Left colon (tissue), 2 donors: ENCODE measurements at regions not wholly inside any gene's neighbourhood (a gene's known extent, or its start where the extent isn't known, plus 50 kb on each side); places are given as distances from the start of the nearest gene placed in this dataset.

Experiments used
- ATAC-seq: fragments of 200-7000 bp; cut with Tn5 transposase; one replicate; pipeline ENCODE4 v1.9.1; 2020; ENCODE audit warnings: mild to moderate bottlenecking, moderate library complexity
- DNase-seq, 2 donors: peaks; one replicate each; pipeline ENCODE4 v3.0.0-alpha.2; 2020
- intact Hi-C, 2 donors: fragments of 100-400 bp; cut with DNase I in 1 of 2; cut with micrococcal nuclease in 1 of 2; formaldehyde crosslinking; loops; one replicate each; pipeline versions ENCODE4 v1.11.2 to v1.14.0; 2022; cut with DNase I, micrococcal nuclease
- donor health status: DM: no; HTN: no; CAD: no.
- donor health status: DM: yes; HTN: yes; CAD: no.

DNA sequence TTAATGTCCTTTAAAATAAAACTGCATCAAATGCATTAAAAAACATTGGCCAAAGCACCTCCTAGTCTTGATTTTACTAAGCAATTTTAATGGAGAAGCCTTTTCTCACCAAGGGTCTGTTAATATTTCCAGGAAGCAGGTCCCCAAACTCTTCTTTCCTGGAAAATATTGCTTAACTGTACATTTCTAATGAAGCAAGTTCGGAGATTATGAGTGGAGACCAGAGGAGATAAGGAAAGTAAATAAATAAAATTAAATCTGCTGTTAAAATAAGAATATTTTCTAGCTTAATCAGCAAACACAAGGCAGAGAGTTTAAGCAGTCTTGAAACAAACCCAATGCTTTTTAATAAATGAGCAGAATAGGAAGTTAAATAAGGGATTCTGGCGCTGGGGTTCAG lies 322.4 kb downstream of the PTEN start:
- DNase-seq (no peak), ATAC-seq (no peak)
- intact Hi-C loops = no loop called here

DNA sequence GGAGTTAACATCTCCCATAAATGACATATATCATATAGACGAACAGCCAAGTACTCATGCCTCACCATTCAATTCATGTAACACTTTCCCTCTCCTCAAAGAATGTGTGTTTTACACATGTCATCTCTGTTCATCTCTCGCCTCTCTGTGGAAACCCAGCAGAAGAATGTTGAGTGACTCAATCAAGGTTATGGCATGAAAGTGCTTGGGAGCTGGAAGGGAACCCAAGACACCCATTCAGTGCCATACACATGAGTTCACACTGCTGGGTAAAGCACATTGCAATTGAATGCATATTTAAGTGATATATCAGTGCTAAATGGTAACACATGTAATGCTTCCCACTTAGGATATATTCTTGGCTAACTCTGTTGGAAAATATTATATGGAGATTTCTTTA lies 322.9 kb downstream of the PTEN start:
- no peak for ATAC-seq
- DNase-seq = no peak

GRCh38 chr10:88187472-88187871 lies 324.0 kb downstream of the PTEN start:
- no peak for ATAC-seq
- intact Hi-C loops = no loop called here
- DNase-seq = no peak

More for the DNA sequence above, 322.9 kb downstream of the PTEN start:
- intact Hi-C loops = no loop called here

GRCh38 chr10:88190123-88190522 lies 326.7 kb downstream of the PTEN start:
- peak; percentile 52 for ATAC-seq
- peak in 1 of 2 donors; percentile 12 for DNase-seq
- intact Hi-C loops = no loop called here

DNA sequence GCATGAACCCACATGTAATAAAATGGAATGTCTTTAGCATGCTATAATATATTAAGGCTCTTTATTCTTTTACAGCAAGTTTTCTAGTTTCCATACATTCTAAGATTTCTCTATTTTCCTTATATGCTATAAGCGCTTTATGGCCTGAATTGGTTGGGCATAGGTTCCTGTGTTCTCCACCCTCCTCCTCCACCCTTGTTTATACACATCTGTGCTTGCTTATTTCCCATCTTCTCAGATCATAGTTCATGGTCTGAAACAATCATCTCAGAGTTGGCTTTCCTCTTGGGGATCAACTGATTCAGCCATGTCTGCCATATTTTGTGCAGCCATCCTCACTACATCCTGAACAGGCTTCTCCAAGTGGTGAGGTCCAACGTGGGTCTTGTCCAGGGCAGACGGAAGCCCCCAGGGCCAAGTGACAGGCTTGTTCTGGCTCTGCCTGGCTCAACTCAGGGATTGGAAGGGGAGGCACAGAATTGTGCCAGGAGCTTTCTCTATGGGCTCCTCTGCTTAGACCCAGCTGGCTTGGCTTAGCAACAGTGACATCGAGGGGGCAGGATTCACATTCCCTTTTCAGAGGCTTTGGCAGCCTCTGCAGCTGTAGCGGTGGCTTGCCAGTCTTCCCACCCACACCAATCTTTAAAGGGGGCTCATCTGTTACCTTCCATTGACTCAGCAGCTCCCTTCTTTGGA lies 327.3 kb downstream of the PTEN start:
- intact Hi-C loops = no loop called here
- peak; percentile 78 for ATAC-seq
- no peak for DNase-seq

DNA sequence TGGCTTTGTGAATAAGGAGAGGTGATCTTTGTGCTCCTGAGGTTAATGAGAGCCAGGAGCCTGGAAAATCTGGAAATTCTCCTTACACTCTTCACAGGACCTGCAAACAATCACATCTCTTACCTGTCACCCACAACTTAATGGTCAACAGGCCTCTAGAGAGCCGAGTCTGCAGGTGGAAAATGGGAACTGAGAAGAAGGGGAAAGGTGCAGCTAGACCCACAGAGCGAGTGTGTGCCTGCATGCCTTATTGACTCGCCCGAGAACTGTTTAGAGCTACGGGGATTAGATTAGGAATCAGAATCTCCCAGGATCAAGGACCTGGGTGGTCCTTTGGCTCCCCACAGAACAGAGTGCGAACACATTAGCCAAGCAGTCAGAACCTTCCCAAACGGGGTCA lies 329.6 kb downstream of the PTEN start:
- DNase-seq = no peak
- intact Hi-C loops = no loop called here
- ATAC-seq = no peak

DNA sequence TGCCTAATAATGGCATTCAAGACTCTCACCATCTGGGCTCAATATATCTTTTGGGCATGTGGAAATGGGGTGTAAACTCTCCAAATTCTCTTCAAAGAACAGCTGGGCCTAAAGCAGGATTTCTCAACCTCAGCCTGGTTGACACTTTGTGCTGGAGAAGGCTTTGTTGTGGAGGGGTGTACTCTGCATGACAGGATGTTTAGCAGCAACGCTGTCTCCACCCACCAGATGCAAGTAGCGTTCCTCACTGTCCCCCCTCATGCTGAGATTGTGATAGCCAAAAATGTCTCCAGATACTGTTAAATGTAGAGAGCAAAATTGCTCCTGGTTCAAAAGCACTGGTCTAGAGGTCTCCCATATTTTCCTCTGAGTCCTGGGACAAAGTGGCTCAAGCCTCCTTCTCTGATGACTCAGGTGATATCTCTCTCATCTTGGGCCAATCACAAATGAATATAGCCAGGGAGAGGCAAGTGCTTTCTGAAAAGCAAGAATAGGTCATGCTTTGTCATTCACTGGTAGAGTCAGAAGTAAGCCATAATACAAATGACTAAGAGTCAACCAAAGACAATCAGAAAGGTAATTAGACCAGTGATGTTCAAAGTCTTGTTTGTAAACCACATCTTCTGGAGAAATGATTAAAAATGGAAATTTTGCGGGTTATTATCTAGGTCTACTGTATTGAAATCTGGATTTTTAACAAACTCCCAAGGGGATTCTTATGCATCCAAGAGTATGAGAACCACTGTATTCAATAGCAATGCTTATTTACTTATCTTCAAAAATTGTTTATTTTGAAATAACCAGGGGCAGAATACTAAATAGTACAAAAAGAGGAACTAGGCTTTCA lies 330.8 kb downstream of the PTEN start:
- ATAC-seq (peak; percentile 25), DNase-seq (no peak)
- intact Hi-C loops = no loop called here

GRCh38 chr10:88194961-88195367 lies 331.5 kb downstream of the PTEN start:
- no peak for ATAC-seq
- intact Hi-C loops = no loop called here

GRCh38 chr10:88195841-88196240 lies 332.4 kb downstream of the PTEN start:
- intact Hi-C loops = no loop called here
- ATAC-seq (no peak), DNase-seq (no peak)

More at GRCh38 chr10:88194961-88195367, 331.5 kb downstream of the PTEN start:
- no peak for DNase-seq

DNA sequence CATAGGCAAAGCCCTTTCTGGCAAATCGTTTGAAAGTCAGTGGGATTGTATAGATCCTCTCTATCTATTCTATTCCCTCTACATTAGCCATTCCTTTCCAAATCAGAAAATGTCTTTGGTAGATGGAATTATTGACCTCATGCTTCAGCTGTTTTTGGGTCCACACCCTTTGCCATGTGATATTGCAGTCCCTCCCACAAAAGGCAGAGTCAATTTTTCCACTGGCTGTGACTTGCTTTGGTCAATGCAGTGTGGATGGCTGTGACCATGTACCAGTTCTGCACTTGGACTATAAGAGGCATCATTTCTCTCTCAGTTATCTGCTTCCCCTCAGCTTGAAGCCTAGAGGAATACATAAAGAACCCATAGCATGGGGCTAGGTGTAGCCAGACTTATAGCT lies 332.9 kb downstream of the PTEN start:
- ATAC-seq = no peak
- intact Hi-C loops = no loop called here
- DNase-seq = no peak

GRCh38 chr10:88198023-88198422 lies 334.6 kb downstream of the PTEN start:
- DNase-seq = no peak
- no peak for ATAC-seq
- intact Hi-C loops = no loop called here

- intact Hi-C loops = no loop called here
- DNase-seq (no peak), ATAC-seq (no peak)
Measured at GRCh38 chr10:88200312-88201032, 337.0 kb downstream of the PTEN start.

DNA sequence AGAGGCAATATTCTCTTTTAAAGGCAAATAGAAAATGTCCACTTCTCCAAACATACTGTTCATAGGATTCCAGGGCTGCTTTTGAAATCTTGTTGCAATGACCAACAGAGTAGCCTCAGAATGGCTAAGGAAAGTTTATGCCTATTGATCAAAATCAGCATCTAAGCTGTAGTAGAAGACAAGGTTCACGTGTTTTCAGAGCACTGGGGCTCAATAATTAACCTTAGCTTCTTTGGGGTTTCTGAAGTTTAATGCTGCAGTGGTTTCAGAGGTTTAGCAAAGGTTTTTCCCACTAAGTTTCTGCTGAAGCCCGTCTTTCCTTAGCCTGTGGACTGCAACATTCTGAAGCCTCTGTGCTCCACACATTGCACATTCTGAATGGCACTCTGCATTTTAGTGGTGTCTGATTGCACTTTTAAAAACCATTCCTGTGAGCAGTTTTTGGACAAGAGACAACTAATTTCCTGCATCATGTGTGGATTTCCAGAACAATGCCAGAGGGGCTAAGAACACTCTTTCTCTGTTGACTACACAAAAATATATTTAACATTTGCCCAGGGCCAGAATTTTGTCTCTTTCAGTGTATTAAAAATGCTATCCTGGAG lies 342.5 kb downstream of the PTEN start:
- DNase-seq (no peak), ATAC-seq (no peak)

DNA sequence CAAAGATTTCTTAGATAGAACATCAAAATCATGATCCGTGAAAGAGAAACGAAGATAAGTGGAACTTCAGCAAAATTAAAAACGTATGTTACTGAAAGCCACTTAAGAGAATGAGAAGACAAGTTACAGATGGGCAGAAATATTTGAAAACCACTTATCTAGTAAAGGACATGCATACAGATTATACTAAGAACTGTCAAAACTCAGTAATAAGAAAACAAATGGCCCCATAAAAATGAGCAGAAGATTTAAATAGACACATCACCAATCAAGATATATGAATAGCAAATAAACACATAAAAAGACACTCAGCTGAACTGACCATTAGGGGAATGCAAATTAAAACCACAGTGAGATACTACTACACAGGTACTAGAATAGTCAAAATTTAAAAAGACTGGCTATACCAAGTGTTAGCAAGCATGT lies 343.7 kb downstream of the PTEN start:
- no peak for ATAC-seq
- intact Hi-C loops = no loop called here
- no peak for DNase-seq

More for the DNA sequence above, 342.5 kb downstream of the PTEN start:
- intact Hi-C loops = no loop called here

DNA sequence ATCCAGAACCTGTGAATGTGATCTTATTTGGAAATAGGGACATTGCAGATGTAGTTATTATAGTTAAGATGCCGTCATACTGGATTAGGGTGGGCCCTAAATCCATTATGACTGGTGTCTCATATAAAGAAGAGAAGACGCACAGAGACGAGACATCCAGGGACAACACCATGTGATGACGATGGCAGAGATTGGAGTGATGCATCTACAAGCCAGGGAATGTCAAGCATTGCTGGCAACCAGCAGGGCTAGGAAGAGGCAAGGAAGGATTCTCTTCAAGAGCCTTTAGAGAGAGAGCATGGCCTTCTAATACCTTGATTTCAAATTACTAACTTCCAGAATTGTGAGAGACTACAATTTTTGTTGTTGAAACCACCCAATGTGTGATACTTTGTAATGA lies 345.8 kb downstream of the PTEN start:
- no peak for ATAC-seq
- intact Hi-C loops = no loop called here

GRCh38 chr10:88209837-88210561 lies 346.6 kb downstream of the PTEN start:
- DNase-seq (no peak), ATAC-seq (no peak)

More for the DNA sequence above, 345.8 kb downstream of the PTEN start:
- no peak for DNase-seq

DNA sequence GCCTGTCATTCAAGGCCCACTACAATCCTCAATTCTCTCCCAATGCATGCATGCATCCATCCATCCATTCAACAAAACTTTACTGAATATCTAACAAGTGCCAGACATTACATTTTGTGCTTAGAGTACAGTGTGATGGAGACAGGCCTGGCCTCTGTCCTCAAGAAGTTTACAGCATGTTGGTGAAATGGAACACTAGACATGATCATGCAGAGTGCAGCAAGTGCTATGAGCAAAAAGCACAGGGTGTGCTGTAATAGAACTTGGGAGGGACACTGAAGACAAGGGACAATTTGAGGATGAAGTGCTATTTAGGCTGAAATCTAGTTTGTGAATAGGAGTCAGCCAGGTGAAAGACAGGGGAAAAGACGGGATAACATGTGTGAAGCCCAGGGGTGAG lies 347.8 kb downstream of the PTEN start:
- ATAC-seq = no peak
- no peak for DNase-seq
- intact Hi-C loops = no loop called here

More at GRCh38 chr10:88209837-88210561, 346.6 kb downstream of the PTEN start:
- intact Hi-C loops = no loop called here

- DNase-seq (no peak), ATAC-seq (no peak)
- intact Hi-C loops = no loop called here
Measured at GRCh38 chr10:88212069-88212468, 348.6 kb downstream of the PTEN start.
